Fibroblast of skin of left quadriceps (primary cell): ENCODE measurements at regions not wholly inside any gene's neighbourhood (a gene's known extent, or its start where the extent isn't known, plus 50 kb on each side); places are given as distances from the start of the nearest gene placed in this dataset.
A peak's percentile ranks its signal among the peaks of the same experiment; 100 is the strongest.
"Not testable (repeated sequence)": the region's sequence is repeated elsewhere in the genome, so short reads cannot be mapped to it uniquely, and the experiment has no call there.

Source experiments
- DNase-seq, 2 experiments: peaks; one replicate each; pipeline ENCODE4 v3.0.0-alpha.2; 2013; ENCODE audit warnings: low read depth in 2 of 2

- no peak for DNase-seq
These were observed 1044.9 kb upstream of the FLRT2 start for GRCh38 chr14:84485036-84485435.

- no peak for DNase-seq
These were observed 1039.9 kb upstream of the FLRT2 start for GRCh38 chr14:84490081-84490480.

- peak; percentile 52 to 59 for DNase-seq
These were observed 1037.3 kb upstream of the FLRT2 start for GRCh38 chr14:84492685-84493084.

- DNase-seq = no peak
These were observed 1036.2 kb upstream of the FLRT2 start for GRCh38 chr14:84493779-84494178.

GRCh38 chr14:84496677-84497076, 1033.3 kb upstream of the FLRT2 start:
- DNase-seq = no peak

GRCh38 chr14:84512823-84513222, 1017.1 kb upstream of the FLRT2 start:
- not testable (repeated sequence) for DNase-seq

- DNase-seq = no peak
These were observed 1010.1 kb upstream of the FLRT2 start for GRCh38 chr14:84519836-84520235.

GRCh38 chr14:84520711-84521338, 1009.1 kb upstream of the FLRT2 start:
- peak; percentile 16 to 29 for DNase-seq

- DNase-seq = no peak
These were observed 1006.2 kb upstream of the FLRT2 start for GRCh38 chr14:84523746-84524145.

- DNase-seq = no peak
These were observed 1002.2 kb upstream of the FLRT2 start for GRCh38 chr14:84527706-84528105.

- no peak for DNase-seq
These were observed 997.9 kb upstream of the FLRT2 start for GRCh38 chr14:84532016-84532415.

GRCh38 chr14:84533181-84533725, 996.7 kb upstream of the FLRT2 start:
- no peak for DNase-seq

- DNase-seq = no peak
These were observed 996.2 kb upstream of the FLRT2 start for GRCh38 chr14:84533791-84534190.

GRCh38 chr14:84535484-84535883, 994.5 kb upstream of the FLRT2 start:
- peak in 1 of 2 experiments; percentile 1 for DNase-seq

- no peak for DNase-seq
These were observed 994.0 kb upstream of the FLRT2 start for GRCh38 chr14:84535976-84536375.

- no peak for DNase-seq
These were observed 988.9 kb upstream of the FLRT2 start for GRCh38 chr14:84541018-84541417.

- no peak for DNase-seq
These were observed 986.1 kb upstream of the FLRT2 start for GRCh38 chr14:84543859-84544258.

GRCh38 chr14:84544486-84545131, 985.3 kb upstream of the FLRT2 start:
- DNase-seq = no peak

- no peak for DNase-seq
These were observed 983.7 kb upstream of the FLRT2 start for GRCh38 chr14:84546236-84546635.

GRCh38 chr14:84554136-84554535, 975.8 kb upstream of the FLRT2 start:
- DNase-seq = no peak

GRCh38 chr14:84555493-84555892, 974.5 kb upstream of the FLRT2 start:
- DNase-seq = no peak

- DNase-seq = no peak
These were observed 963.8 kb upstream of the FLRT2 start for GRCh38 chr14:84566109-84566508.

GRCh38 chr14:84575681-84576080, 954.3 kb upstream of the FLRT2 start:
- no peak for DNase-seq
